Ovary (tissue), 3 donors: ENCODE measurements at regions not wholly inside any gene's neighbourhood (a gene's known extent, or its start where the extent isn't known, plus 50 kb on each side); places are given as distances from the start of the nearest gene placed in this dataset.

Source experiments
- CTCF ChIP-seq, 3 donors: fragments of 450-650 bp in 2 of 3; fragments of 200-600 bp in 1 of 3; IDR thresholded peaks; one replicate each; pipeline versions ENCODE4 v1.5.1 to v1.8.0; 2016 to 2022; ENCODE audit warnings: antibody characterized with exemption in 3 of 3, mild to moderate bottlenecking in 1 of 3
- POLR2A ChIP-seq: fragments of 450-650 bp; IDR thresholded peaks from one replicate; pipeline ENCODE4 v1.6.1; 2017; ENCODE audit warnings: antibody characterized with exemption, mild to moderate bottlenecking, moderate library complexity
- donor health status: DM: no; HTN: no; CAD: no.

GRCh38 chr6:25215881-25216280 lies 63.3 kb upstream of the CARMIL1 start:
- TF ChIP-seq CTCF (IDR thresholded peaks at IDR 0.05): no peak
- TF ChIP-seq POLR2A: no peak
